ENCODE measurements at regions not wholly inside any gene's neighbourhood (a gene's known extent, or its start where the extent isn't known, plus 50 kb on each side); places are given as distances from the start of the nearest gene placed in this dataset.

DNA sequence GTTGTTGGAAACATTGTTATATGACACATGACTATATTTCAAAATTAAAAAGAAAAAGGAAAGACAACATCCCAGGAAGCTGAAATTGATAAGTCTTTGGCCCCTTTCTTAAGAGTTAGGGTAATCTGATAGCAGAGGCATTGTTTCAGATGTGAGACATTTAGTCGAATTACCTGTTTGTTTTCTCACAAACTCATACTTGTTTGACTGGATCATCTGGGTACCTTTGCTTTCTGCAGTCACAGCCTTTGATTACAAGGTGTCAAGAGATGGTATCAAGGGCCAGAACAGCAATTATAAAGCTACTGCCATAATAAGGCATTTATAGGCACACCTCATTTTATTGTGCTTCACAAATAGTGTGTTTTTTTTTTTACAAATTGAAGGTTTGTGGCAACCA lies 136.3 kb downstream of the DUSP10 start:
- TF ChIP-seq, protein P1, sequence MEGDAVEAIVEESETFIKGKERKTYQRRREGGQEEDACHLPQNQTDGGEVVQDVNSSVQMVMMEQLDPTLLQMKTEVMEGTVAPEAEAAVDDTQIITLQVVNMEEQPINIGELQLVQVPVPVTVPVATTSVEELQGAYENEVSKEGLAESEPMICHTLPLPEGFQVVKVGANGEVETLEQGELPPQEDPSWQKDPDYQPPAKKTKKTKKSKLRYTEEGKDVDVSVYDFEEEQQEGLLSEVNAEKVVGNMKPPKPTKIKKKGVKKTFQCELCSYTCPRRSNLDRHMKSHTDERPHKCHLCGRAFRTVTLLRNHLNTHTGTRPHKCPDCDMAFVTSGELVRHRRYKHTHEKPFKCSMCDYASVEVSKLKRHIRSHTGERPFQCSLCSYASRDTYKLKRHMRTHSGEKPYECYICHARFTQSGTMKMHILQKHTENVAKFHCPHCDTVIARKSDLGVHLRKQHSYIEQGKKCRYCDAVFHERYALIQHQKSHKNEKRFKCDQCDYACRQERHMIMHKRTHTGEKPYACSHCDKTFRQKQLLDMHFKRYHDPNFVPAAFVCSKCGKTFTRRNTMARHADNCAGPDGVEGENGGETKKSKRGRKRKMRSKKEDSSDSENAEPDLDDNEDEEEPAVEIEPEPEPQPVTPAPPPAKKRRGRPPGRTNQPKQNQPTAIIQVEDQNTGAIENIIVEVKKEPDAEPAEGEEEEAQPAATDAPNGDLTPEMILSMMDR (IDR thresholded peaks at IDR 0.05 in 4 of 5, conservative IDR thresholded peaks at IDR 0.05 in 1 of 5): no peak
- TF ChIP-seq POLR2A (IDR thresholded peaks at IDR 0.05): no peak
